ENCODE measurements at regions not wholly inside any gene's neighbourhood (a gene's known extent, or its start where the extent isn't known, plus 50 kb on each side); places are given as distances from the start of the nearest gene placed in this dataset.

DNA sequence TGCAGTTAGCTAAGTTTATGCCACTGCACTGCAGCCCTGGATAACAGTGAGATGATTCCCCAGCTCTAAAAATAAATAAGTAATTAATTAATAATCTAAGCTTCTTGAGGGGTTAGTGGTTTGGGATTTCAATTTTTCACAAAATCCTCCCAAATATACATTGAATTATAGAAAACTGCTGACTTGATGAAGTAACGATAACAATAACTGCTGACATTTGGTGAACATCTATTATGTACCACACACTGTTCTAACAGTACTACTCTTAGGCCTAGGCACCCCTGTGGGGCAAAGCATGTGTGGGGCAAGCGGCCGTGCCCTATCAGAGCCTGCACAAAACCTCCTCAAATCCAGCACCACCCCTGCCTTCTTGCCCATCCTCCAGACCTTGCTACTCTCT, 245.8 kb upstream of the EPHA4 start:
- DNase-seq: no peak

DNA sequence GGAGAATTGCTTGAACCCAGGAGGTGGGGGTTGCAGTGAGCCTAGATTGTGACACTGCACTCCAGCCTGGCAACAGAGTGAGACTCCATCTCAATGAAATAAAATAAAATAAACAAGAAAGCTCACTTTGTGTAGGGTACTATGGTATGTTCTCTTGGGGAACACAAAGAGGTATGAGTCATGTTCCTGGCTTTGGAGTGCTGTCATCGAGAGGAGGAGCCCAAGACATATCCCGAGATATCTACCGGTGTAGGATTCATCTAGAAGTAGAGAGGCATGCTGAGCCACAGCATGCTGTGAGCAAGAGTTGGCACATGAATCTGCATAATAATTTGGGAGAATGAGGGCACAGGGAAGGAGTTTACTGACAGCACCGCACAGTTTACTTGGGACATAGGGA, 244.9 kb upstream of the EPHA4 start:
- no peak for DNase-seq

DNA sequence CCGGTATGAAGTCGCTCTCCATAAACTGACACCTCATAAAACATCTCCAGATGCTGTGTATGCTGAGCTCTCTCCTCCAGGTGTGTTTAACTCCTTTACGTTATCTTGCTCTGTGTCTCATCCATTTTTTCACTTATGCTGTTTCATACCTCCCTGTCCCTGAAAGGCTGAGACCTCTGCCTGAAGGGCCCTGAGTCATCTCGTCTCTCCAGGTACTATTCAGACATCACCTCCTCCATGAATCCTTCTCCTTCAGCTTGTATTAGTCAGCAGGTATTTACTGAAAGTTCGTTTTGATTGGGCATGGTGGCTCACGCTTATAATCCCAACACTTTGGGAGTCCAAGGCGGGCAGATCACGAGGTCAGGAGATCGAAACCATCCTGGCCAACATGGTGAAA, 244.5 kb upstream of the EPHA4 start:
- no peak for DNase-seq

GRCh38 chr2:221810650-221811049, 238.5 kb upstream of the EPHA4 start:
- DNase-seq: peak in 1 of 2 donors; percentile 0

- no peak for DNase-seq
Observed at GRCh38 chr2:221810245-221810644, 238.1 kb upstream of the EPHA4 start.

GRCh38 chr2:221808488-221808887, 236.4 kb upstream of the EPHA4 start:
- DNase-seq: no peak

- no peak for DNase-seq
Observed at GRCh38 chr2:221807706-221808105, 235.6 kb upstream of the EPHA4 start.

DNA sequence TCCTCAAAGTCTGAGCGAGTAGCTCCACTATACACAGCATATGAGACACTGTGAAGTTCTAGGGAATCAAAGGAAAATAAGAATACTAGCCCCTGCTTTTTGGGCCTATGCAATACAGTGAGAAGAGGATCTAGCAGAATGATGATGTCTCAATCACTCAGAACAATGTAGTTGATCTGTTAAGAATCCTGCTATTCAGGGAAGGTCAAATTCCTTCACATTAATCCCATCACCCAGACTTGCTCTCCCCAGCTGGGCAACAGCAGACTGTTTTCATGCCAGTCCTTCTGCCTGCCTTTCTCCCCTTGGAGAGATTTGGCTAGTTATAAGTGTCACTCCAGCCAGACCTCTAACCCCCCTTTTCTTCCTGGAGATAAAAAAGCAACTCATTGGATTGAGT, 230.0 kb upstream of the EPHA4 start:
- DNase-seq: no peak

GRCh38 chr2:221792971-221793521, 220.9 kb upstream of the EPHA4 start:
- DNase-seq: no peak

- DNase-seq: no peak
Observed at GRCh38 chr2:221791844-221792243, 219.7 kb upstream of the EPHA4 start.

DNA sequence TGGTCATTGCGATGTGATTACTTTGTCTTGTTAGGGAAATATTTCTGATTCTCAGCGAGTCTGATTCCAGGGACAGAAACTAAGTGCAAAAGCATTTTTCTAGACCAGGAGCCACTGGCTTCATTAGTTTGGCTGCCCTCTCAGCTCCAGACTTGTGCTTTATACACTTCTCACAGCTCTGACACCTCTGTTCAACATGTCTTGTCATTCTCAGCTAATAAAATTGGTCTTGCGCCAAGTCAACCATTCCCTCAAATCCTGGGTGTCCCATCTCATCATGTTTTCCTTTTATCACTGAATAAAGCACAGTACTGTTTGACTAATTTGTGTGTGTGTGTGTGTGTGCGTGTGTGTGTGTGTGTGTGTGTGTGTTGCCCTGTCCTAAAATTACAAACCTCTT, 215.5 kb upstream of the EPHA4 start:
- no peak for DNase-seq

- no peak for DNase-seq
Observed at GRCh38 chr2:221786297-221786926, 214.3 kb upstream of the EPHA4 start.

DNA sequence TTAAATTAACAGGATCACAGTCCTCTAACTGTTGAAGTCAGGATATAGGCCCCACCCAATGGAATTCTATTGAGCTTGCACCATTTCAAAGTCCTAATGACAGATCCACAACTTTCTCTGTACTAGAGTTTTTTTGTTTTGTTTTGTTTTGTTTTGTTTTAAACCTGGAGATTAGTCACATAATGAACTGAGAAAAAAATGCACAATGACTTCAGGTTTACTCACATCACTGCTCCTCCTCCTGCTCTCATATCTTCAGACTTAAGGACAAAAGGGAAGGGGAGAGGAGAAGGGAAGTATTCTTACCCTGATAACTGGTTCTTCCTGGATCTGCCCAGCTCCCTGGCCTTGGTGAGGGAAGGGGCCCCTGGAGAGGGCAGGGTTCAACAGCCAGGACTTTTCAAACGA, 208.2 kb upstream of the EPHA4 start:
- no peak for DNase-seq

DNA sequence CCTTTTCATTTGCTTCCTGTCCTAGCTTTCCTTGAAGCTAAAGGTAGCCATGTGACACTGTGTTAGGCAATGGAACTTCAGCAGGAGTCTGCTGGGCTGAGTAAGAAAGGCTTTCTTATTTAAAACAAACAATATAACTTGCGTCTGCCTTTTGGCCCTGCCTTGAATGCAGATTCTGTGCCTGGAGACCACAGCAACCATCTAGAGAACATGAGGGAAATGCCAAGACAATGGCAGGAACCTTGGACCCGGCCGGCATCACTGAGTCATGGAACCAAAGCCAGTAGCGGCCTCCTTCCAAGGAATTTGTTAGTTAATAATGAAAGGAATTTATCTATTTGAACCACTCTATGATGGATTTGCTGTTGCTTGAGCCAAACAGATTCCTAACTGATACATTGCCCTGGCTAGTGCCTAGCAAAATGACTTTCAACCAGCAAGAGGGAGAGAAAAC, 207.5 kb upstream of the EPHA4 start:
- no peak for DNase-seq

DNA sequence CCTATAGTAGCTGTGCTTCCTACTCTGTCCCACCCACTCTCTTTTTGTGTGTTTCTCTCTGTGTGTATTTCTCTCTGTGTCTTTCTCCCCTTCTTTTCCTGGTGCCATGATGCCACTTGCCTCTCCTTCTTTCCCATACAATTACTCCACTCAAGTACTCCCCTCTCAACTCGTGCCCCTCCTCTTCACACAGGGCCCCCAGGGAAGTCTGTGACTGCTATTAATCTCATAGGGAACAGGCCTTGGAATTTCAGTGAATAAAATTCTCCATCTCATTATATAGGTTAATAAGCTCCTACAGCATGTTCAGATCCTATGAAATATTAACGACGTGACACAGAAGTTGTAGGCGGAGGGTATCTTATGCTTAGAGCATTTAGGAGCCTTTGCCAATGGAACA, 205.9 kb upstream of the EPHA4 start:
- DNase-seq: no peak

- DNase-seq: no peak
Observed at GRCh38 chr2:221777119-221777518, 205.0 kb upstream of the EPHA4 start.

DNA sequence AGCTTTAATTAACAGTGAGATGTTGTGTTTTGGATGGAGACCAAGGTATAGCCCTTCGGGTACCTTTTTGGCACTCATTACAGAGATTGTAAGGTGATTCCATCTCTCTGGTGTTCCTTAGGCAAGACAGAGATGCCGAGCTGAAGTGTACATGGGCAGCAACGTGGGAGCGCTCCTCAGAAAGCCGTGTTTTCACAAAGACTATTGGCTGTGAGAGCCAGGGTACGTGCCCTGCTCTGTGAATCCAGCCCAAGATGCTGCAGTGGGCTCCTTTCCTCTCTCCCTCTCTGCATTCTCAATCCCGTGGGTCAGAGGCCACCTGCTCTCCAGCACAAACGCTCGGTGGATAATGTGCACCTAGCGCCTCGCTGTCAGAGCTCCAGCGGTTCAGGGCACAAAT, 203.0 kb upstream of the EPHA4 start:
- DNase-seq: no peak

DNA sequence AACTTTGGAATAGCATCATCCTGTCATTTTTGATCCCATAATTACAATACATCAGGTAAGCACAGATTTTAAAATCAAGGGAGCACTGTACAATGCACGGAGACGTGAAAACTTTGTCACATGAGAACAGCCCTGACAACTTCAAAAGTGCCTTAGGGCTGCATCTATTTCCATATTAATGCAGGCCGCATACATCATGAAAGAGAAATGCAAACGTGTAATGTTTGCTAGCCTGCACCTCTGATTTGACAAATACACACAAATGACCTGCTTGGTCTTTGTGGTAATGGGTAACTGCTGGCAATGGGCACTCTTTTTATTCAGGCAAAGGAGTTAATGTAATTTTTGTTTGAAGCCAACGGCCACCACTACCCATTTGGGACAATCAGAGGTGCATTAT, 202.0 kb upstream of the EPHA4 start:
- DNase-seq: no peak

DNA sequence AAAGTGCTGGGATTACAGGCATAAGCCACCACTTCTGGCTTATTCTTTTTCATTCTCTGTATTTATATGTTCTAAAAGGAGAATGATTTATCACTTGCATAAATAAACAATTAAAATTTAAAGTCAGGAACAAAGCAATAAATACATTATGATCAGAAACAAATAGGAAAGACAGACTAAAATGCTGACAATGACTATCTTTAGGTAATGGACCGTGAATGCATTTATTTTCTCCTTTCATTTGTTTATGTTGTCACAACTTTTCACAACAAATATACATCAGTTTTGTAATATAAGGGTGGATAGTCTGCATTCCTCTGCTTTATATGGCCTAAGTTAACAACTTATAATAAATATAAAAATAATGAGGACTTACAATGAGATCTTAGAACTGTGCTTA, 199.2 kb upstream of the EPHA4 start:
- DNase-seq: no peak

GRCh38 chr2:221767106-221768012, 195.3 kb upstream of the EPHA4 start:
- DNase-seq: no peak

- no peak for DNase-seq
Observed at GRCh38 chr2:221762496-221762895, 190.4 kb upstream of the EPHA4 start.

- DNase-seq: no peak
Observed at GRCh38 chr2:221761260-221761659, 189.2 kb upstream of the EPHA4 start.

DNA sequence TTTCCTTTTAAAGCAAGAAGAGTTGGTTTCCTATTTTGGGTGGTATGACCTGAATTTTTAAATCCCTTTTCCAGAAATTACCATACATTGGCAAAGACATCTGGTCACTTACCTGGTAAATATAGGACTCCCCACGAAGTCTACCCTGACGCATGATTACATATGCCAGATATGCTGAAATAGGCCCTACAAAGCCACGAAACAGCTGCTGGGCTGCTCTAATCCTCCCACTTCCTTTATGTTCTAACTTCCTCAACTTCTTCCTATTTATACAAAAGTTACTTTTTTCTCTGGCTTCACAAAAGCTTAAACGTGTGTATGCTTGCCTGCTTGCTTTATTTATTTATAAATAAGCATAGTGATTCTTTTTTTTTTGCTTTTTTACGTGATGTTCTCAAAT, 186.0 kb upstream of the EPHA4 start:
- no peak for DNase-seq

- DNase-seq: no peak
Observed at GRCh38 chr2:221753401-221753800, 181.3 kb upstream of the EPHA4 start.
